CD4-positive, alpha-beta T cell (primary cell): ENCODE measurements at regions not wholly inside any gene's neighbourhood (a gene's known extent, or its start where the extent isn't known, plus 50 kb on each side); places are given as distances from the start of the nearest gene placed in this dataset.

Experiments
- ATAC-seq: fragments of 200-7000 bp; cut with Tn5 transposase; one replicate; pipeline ENCODE4 v1.10.0; 2022; ENCODE audit warnings: mild to moderate bottlenecking; ENCODE audit not compliant: poor library complexity
- CTCF ChIA-PET: fragments of 350-600 bp; sonication (Branson Sonifier 250); formaldehyde crosslinking; loops from one replicate; lab custom pipeline; 2021; ENCODE audit warnings: antibody characterized with exemption, inconsistent platforms; lab: Charles Lee
- POLR2A ChIA-PET: fragments of 350-600 bp; sonication (Branson Sonifier 250); formaldehyde crosslinking; loops from one replicate; lab custom pipeline; 2021; ENCODE audit warnings: antibody characterized with exemption, inconsistent platforms; lab: Charles Lee
- DNase-seq, 14 experiments: peaks; one replicate each; pipeline ENCODE4 v3.0.0-alpha.2; 2013 to 2020; ENCODE audit warnings: mixed read lengths in 2 of 14
- H3K27ac ChIP-seq, 2 donors: one replicate each; pipeline versions ENCODE4 v1.5.1 to v1.7.0; 2013; ENCODE audit warnings: low read length in 2 of 2, low read depth in 1 of 2, mild to moderate bottlenecking in 1 of 2
- H3K27me3 ChIP-seq, 2 experiments: 1 replicate in 1 of 2; 2 replicates in 1 of 2; pipeline versions ENCODE4 v1.6.1 to v1.7.0; 2013; ENCODE audit warnings: low read length in 2 of 2, control low read depth in 1 of 2, mild to moderate bottlenecking in 1 of 2, moderate library complexity in 1 of 2; ENCODE audit not compliant: insufficient read depth in 2 of 2, control insufficient read depth in 1 of 2
- H3K36me3 ChIP-seq: one replicate; pipeline ENCODE4 v1.6.1; 2013; ENCODE audit warnings: low read length, control low read depth; ENCODE audit not compliant: insufficient read depth
- H3K4me1 ChIP-seq: one replicate; pipeline ENCODE4 v1.6.1; 2013; ENCODE audit warnings: low read length, control low read depth; ENCODE audit not compliant: insufficient read depth
- H3K4me3 ChIP-seq: one replicate; pipeline ENCODE4 v1.5.1; 2013; ENCODE audit warnings: mild to moderate bottlenecking, low read length, moderate library complexity
- H3K9me3 ChIP-seq, 2 experiments: 1 replicate in 1 of 2; 2 replicates in 1 of 2; pipeline versions ENCODE4 v1.6.1 to v1.7.0; 2013; ENCODE audit warnings: low read length in 2 of 2, mild to moderate bottlenecking in 2 of 2, control low read depth in 1 of 2, moderate library complexity in 1 of 2; ENCODE audit not compliant: control insufficient read depth in 1 of 2, insufficient read depth in 1 of 2
- H3K27ac Mint-ChIP-seq: one replicate; pipeline ENCODE4 v1.8.0; 2020; ENCODE audit warnings: mixed read lengths
- H3K27me3 Mint-ChIP-seq: one replicate; pipeline ENCODE4 v1.8.0; 2021; ENCODE audit warnings: mixed read lengths
- H3K36me3 Mint-ChIP-seq: one replicate; pipeline ENCODE4 v1.8.0; 2021; ENCODE audit warnings: low read depth, mixed read lengths
- H3K4me1 Mint-ChIP-seq: one replicate; pipeline ENCODE4 v1.8.0; 2021; ENCODE audit warnings: low read depth, mixed read lengths
- H3K4me3 Mint-ChIP-seq: one replicate; pipeline ENCODE4 v1.8.0; 2020; ENCODE audit warnings: mild to moderate bottlenecking, mixed read lengths
- H3K9me3 Mint-ChIP-seq: one replicate; pipeline ENCODE4 v1.8.0; 2020; ENCODE audit warnings: mixed read lengths
- intact Hi-C, 2 experiments: fragments of 100-400 bp; cut with DNase I in 1 of 2; cut with micrococcal nuclease in 1 of 2; formaldehyde crosslinking; loops; one replicate each; pipeline versions ENCODE4 v1.15.1 to v1.9.0; 2023 to 2025; cut with DNase I, micrococcal nuclease
- TF ChIP-seq, protein P1 (sequence below): fragments of 200-600 bp; IDR thresholded peaks from one replicate; pipeline ENCODE4 v1.8.0; 2022; ENCODE audit warnings: antibody characterized with exemption, mild to moderate bottlenecking

DNA sequence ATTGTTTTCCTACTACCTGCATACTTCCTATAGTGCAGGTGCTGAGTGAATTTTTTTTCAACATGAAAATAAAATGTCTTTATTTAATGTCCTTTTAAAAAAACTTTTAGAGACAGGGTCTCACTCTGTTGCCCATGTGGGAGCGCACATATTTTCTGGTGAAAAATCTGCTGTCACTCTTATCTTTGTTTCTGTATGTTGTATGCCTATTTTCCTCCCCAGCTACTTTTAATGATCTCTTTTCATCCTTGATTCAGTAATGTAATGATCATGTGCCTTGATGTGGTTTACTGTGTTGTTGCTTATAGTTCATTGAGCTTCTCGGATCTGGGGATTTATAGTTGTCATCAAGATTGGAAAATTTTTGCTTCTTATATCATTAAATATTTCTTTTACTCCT, 117.3 kb downstream of the ARL6IP6 start:
- no peaks in the 10 kb centered on the region for H3K4me1 Mint-ChIP-seq
- Histone ChIP-seq H3K27me3 (no peaks in the 10 kb centered on the region), H3K4me1 (no peaks in the 10 kb centered on the region), H3K9me3 (no peaks in the 10 kb centered on the region), H3K36me3 (no peaks in the 10 kb centered on the region), H3K4me3 (no peak overlapping the region), H3K27ac (no peak overlapping the region)
- no peak overlapping the region for H3K4me3 Mint-ChIP-seq
- no peak for DNase-seq
- ChIA-PET CTCF (no interaction called here), POLR2A (no interaction called here)
- H3K27me3 Mint-ChIP-seq, result no peaks in the 10 kb centered on the region
- H3K36me3 Mint-ChIP-seq, result no peaks in the 10 kb centered on the region
- intact Hi-C loops, result no loop called here
- peaks cover 7% of the 10 kb centered on the region for H3K9me3 Mint-ChIP-seq
- H3K27ac Mint-ChIP-seq, result no peak overlapping the region
- no peak for ATAC-seq
- TF ChIP-seq, protein P1, sequence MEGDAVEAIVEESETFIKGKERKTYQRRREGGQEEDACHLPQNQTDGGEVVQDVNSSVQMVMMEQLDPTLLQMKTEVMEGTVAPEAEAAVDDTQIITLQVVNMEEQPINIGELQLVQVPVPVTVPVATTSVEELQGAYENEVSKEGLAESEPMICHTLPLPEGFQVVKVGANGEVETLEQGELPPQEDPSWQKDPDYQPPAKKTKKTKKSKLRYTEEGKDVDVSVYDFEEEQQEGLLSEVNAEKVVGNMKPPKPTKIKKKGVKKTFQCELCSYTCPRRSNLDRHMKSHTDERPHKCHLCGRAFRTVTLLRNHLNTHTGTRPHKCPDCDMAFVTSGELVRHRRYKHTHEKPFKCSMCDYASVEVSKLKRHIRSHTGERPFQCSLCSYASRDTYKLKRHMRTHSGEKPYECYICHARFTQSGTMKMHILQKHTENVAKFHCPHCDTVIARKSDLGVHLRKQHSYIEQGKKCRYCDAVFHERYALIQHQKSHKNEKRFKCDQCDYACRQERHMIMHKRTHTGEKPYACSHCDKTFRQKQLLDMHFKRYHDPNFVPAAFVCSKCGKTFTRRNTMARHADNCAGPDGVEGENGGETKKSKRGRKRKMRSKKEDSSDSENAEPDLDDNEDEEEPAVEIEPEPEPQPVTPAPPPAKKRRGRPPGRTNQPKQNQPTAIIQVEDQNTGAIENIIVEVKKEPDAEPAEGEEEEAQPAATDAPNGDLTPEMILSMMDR, result no peak

DNA sequence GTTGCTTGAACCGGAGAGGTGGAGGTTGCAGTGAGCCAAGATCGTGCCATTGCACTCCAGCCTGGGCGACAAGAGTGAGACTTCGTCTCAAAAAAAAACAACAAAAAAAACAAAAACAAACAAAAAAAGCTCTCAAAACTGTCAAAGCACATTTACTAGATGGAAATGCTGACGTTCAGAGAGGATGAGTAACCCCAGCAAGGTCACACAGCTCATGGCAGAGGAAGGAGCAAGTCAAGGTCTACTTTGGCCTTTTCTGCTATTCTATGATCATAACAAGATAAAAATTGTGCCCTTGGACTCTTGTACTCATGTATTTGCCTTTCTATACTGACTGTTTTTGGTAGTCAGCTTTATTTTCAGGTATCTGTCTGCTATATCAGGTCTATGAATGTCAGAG, 109.5 kb downstream of the ARL6IP6 start:
- Mint-ChIP-seq H3K9me3 (no peaks in the 10 kb centered on the region), H3K27me3 (no peaks in the 10 kb centered on the region), H3K27ac (no peak overlapping the region), H3K36me3 (no peaks in the 10 kb centered on the region), H3K4me3 (no peak overlapping the region), H3K4me1 (no peaks in the 10 kb centered on the region)
- no peaks in the 10 kb centered on the region for H3K27me3 ChIP-seq
- CTCF ChIA-PET, result no interaction called here
- no peak overlapping the region for H3K27ac ChIP-seq
- H3K36me3 ChIP-seq, result no peaks in the 10 kb centered on the region
- H3K4me3 ChIP-seq, result no peak overlapping the region
- H3K4me1 ChIP-seq, result no peaks in the 10 kb centered on the region
- DNase-seq (no peak), ATAC-seq (no peak)
- intact Hi-C loops, result no loop called here
- H3K9me3 ChIP-seq, result no peaks in the 10 kb centered on the region
- POLR2A ChIA-PET, result no interaction called here
- TF ChIP-seq, protein P1, result no peak

GRCh38 chr2:152826581-152827279, 108.3 kb downstream of the ARL6IP6 start:
- Mint-ChIP-seq H3K9me3 (no peaks in the 10 kb centered on the region), H3K27ac (no peak overlapping the region), H3K27me3 (no peaks in the 10 kb centered on the region), H3K4me1 (no peaks in the 10 kb centered on the region), H3K36me3 (no peaks in the 10 kb centered on the region), H3K4me3 (no peak overlapping the region)
- Histone ChIP-seq H3K27me3 (no peaks in the 10 kb centered on the region), H3K27ac (no peak overlapping the region), H3K4me3 (no peak overlapping the region), H3K9me3 (no peaks in the 10 kb centered on the region), H3K36me3 (no peaks in the 10 kb centered on the region), H3K4me1 (no peaks in the 10 kb centered on the region)
- ChIA-PET CTCF (no interaction called here), POLR2A (no interaction called here)
- intact Hi-C loops, result no loop called here
- TF ChIP-seq, protein P1, result no peak
- ATAC-seq, result no peak
- no peak for DNase-seq
